HFF-Myc (cell line): ENCODE measurements at regions not wholly inside any gene's neighbourhood (a gene's known extent, or its start where the extent isn't known, plus 50 kb on each side); places are given as distances from the start of the nearest gene placed in this dataset.

Experiments
- DNase-seq: peaks from one replicate; pipeline ENCODE4 v3.0.0-alpha.2; 2011; ENCODE audit warnings: low read depth; ENCODE audit errors: extremely low read depth
- H3K4me3 ChIP-seq: replicated peaks from 2 replicates; pipeline ENCODE4 v1.5.1; 2011; ENCODE audit warnings: low read depth, mild to moderate bottlenecking, control low read depth, low read length
- TF ChIP-seq, protein P1 (sequence below): IDR thresholded peaks from 2 replicates; pipeline ENCODE4 v1.5.1; 2012; ENCODE audit warnings: mild to moderate bottlenecking, low read depth, low read length, control low read depth; ENCODE audit errors: missing control alignments

DNA sequence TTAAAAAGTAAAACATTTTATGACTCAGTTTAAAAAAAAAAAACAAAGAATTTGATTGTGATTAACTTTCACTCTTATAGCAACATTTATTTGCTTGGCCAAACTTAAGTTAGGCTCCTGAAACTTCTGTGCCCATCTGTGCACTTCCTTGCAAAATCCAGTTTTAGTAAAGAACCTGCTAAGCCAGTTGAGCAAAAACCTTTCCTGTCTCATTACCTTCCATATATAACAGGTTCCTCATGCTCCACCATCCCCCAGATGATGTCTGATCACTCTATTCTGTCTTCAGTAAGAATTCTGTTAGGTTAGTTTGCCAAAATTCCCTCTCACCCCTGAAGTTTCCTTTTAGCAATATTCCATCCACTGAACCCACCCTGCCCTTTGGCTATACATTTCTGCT, 1200.5 kb downstream of the C4orf33 start:
- DNase-seq, result no peak
- TF ChIP-seq, protein P1, sequence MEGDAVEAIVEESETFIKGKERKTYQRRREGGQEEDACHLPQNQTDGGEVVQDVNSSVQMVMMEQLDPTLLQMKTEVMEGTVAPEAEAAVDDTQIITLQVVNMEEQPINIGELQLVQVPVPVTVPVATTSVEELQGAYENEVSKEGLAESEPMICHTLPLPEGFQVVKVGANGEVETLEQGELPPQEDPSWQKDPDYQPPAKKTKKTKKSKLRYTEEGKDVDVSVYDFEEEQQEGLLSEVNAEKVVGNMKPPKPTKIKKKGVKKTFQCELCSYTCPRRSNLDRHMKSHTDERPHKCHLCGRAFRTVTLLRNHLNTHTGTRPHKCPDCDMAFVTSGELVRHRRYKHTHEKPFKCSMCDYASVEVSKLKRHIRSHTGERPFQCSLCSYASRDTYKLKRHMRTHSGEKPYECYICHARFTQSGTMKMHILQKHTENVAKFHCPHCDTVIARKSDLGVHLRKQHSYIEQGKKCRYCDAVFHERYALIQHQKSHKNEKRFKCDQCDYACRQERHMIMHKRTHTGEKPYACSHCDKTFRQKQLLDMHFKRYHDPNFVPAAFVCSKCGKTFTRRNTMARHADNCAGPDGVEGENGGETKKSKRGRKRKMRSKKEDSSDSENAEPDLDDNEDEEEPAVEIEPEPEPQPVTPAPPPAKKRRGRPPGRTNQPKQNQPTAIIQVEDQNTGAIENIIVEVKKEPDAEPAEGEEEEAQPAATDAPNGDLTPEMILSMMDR, result no peak

DNA sequence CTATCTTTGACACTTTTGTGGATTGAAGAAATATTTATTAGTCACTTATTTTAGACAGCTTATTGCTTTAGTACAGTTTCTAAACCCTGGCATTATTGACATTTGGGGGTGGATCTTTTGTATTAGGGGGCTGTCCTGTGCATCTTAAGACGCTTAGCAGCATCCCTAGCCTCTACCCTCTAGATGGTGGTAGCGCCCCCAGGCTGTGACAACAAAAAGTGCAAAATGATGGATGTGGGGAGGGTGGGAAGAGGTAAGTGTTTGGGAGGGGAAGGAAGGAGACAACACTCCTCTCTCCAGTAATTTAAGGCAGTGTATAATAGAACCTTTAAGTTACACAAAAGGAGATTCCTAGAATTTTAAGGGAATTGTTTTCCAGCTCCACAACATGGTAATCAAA, 1210.6 kb downstream of the C4orf33 start:
- TF ChIP-seq, protein P1, result no peak
- no peak overlapping the region for H3K4me3 ChIP-seq
- DNase-seq, result no peak

More for the DNA sequence above, 1200.5 kb downstream of the C4orf33 start:
- H3K4me3 ChIP-seq, result no peak overlapping the region

DNA sequence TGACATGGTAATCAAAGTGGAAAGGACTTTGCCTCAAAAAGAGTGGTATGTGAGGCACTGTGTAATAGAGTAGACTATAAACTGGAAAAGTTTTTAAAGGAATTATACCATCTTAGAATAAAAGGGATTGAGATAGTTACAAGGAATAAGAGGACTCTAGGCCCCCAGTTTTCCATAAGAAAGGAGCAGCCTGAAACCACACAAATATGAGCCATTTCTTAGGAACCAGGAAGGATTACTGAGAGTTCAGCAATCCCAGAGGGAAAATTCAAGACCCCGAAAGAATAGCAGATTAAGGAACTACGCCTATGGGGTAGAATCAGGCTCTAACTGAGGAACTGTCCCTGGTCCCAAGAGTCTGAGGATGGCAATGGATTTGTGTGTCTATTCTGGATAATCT, 1213.3 kb downstream of the C4orf33 start:
- DNase-seq, result no peak
- no peak overlapping the region for H3K4me3 ChIP-seq
- TF ChIP-seq, protein P1, result no peak

DNA sequence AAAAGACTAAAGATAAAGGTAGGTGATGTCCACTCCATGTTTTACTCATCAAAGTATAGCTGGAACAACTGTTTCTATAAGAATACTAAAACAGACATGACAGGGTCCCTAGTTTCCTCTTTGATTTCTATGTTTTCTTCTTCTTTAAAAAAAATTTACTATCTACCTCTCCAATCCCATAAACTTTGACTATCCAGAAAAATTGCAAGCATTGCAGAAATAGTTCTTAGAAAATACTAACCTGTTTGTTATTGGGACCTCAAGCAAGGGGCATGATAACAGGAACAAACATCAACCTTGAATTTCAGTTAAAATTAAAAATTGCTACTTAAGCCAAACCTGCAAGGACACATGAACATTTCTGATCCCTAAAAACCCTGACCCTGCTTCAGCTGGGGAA, 1226.5 kb downstream of the C4orf33 start:
- no peak for DNase-seq
- no peak overlapping the region for H3K4me3 ChIP-seq
- TF ChIP-seq, protein P1, result no peak

DNA sequence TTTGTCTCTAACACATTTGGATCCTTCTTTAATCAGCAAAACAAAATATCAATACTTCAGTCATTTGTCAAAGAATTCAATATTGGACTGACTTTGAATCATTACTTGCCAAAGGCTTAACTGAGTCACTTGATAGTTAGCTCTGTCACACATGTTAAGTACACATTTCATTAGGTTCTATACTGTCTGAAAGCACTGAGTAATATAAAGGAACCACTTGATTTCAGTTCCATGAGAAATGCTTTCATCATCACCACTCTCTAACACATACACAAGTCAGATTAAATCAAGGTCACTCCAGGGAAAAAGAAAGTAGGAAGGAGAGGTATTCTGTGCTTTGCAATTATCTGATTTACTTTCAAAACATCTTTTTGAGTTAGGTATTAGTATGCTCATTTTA, 1233.1 kb downstream of the C4orf33 start:
- no peak overlapping the region for H3K4me3 ChIP-seq
- TF ChIP-seq, protein P1, result no peak
- DNase-seq, result no peak

DNA sequence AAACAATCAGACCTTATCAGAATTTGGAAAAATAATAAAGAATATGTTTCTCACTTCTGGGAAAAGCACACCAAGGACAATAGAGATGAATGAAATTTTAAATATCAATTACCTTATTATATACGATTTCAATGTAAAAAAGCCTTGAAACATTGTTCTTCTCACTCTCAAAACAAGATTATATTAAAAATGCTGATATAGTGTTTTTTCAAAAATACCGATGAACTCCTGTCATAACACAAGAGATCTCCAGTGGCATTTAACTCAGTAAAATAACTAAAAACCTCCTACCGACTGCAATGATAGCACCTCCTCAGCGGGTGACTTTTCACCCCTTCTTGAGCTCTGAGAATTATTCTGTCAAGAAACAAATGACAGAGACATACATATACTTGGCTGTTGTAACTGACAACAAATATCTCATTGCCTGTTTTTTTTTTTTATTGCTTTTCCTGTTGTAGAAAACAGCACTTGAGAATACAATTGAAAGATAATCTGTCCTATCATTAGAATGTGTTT, 1237.3 kb downstream of the C4orf33 start:
- no peak overlapping the region for H3K4me3 ChIP-seq
- TF ChIP-seq, protein P1, result no peak

More for the DNA sequence above, 1237.3 kb downstream of the C4orf33 start:
- no peak for DNase-seq
